Astrocyte of the cerebellum (primary cell): ENCODE measurements at regions not wholly inside any gene's neighbourhood (a gene's known extent, or its start where the extent isn't known, plus 50 kb on each side); places are given as distances from the start of the nearest gene placed in this dataset.

Source experiments
- DNase-seq: peaks from one replicate; pipeline ENCODE4 v3.0.0-alpha.2; 2011; ENCODE audit warnings: low read depth
- H3K4me3 ChIP-seq: 2 replicates; pipeline ENCODE4 v1.5.1; 2011; ENCODE audit warnings: mild to moderate bottlenecking, low read depth, low read length, moderate library complexity
- CTCF ChIP-seq: IDR thresholded peaks from 2 replicates; pipeline ENCODE4 v1.5.1; 2012; ENCODE audit warnings: low read length, low read depth, moderate library complexity, mild to moderate bottlenecking; ENCODE audit errors: missing control alignments
- in situ Hi-C: cut with HindIII; loops from 2 replicates; pipeline ENCODE4 v1.10.0; 2017; ENCODE audit warnings: low sequenced_read_pairs

GRCh38 chr17:33934696-33935095 lies 320.4 kb upstream of the CCL2 start:
- no peak overlapping the region for H3K4me3 ChIP-seq
- TF ChIP-seq CTCF = no peak
- in situ Hi-C loops = no loop called here
- no peak for DNase-seq

GRCh38 chr17:33935822-33936221 lies 319.3 kb upstream of the CCL2 start:
- in situ Hi-C loops = no loop called here
- TF ChIP-seq CTCF = no peak
- no peak overlapping the region for H3K4me3 ChIP-seq
- DNase-seq = no peak

GRCh38 chr17:33936764-33937163 lies 318.3 kb upstream of the CCL2 start:
- TF ChIP-seq CTCF = no peak
- in situ Hi-C loops = no loop called here
- DNase-seq = no peak
- H3K4me3 ChIP-seq = no peak overlapping the region

- in situ Hi-C loops = no loop called here
- no peak for DNase-seq
- no peak for TF ChIP-seq CTCF
- H3K4me3 ChIP-seq = no peak overlapping the region
Measured at GRCh38 chr17:33939959-33940358, 315.1 kb upstream of the CCL2 start.

- DNase-seq = no peak
- in situ Hi-C loops = no loop called here
- H3K4me3 ChIP-seq = no peak overlapping the region
Measured at GRCh38 chr17:33940769-33941370, 314.2 kb upstream of the CCL2 start.

GRCh38 chr17:33941744-33942143 lies 313.3 kb upstream of the CCL2 start:
- TF ChIP-seq CTCF = no peak

More at GRCh38 chr17:33940769-33941370, 314.2 kb upstream of the CCL2 start:
- no peak for TF ChIP-seq CTCF

More at GRCh38 chr17:33941744-33942143, 313.3 kb upstream of the CCL2 start:
- no peak overlapping the region for H3K4me3 ChIP-seq
- in situ Hi-C loops = no loop called here
- no peak for DNase-seq
